Islet precursor cell (in vitro differentiated cells): ENCODE measurements at regions not wholly inside any gene's neighbourhood (a gene's known extent, or its start where the extent isn't known, plus 50 kb on each side); places are given as distances from the start of the nearest gene placed in this dataset.

Source experiments
- DNase-seq: peaks from one replicate; pipeline ENCODE4 v3.0.0-alpha.2; 2018

DNA sequence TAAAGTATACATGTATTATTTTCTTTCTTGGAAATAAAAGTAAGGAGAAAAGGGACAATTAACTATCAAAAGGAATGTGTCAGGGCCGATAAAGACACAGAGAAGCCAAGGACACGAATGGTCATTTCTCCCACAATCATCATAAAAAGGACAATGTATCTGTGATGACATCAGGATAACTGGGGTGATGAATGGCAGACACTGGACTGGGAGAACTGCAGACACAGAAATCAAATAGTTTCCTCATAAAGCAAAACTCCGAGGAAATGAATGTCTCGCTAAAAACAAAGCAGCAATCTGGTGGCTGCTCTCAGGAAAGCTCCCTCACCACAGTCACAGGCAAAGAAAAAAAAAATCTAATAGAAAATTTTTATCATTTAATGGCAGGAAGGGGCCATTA is 69.3 kb upstream of the NPY start:
- no peak for DNase-seq

DNA sequence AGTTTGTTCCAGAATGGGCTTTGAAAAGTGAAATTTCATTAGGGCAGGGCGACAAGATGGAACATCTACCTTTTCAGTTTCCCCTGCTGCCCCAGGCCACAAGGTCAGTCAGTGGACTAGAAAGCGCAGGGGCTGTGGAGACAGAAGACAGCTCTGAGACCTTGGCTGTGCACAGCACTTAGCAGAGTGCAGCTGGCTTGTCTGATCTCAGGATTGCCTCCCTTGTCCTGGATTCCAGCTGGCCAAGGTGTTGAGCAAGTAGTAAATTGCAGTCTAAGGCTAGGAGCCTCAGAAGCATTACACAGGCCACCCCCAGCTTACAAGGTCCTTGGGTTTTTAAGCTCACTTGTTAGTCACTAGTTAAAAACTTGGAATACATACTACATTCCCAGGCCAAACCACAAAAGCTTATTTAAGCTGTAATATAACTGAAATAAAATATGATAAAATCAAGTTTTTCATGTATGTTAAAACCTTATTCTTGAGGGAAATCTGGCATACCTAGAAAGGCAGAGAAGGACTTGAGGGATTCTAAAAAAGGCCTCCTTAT is 67.3 kb upstream of the NPY start:
- DNase-seq: peak; percentile 73

DNA sequence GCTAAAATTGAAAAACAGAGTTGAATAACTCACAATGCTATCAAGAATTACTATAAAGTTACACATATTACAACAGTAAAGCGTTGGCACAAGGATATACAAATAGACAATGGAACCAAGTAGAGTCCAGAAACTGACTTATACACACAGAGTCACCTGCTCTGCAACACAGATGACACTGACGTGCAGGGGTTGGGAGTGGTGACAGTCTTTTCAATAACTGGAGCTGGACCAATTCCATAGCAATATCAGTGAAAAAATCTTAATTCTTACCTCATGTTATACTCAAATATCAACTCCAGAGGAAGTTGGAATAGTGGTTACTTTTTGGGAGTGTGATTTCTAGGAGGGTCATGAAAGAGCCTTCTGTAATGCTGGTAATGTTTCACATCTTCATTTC is 62.5 kb upstream of the NPY start:
- DNase-seq: no peak

DNA sequence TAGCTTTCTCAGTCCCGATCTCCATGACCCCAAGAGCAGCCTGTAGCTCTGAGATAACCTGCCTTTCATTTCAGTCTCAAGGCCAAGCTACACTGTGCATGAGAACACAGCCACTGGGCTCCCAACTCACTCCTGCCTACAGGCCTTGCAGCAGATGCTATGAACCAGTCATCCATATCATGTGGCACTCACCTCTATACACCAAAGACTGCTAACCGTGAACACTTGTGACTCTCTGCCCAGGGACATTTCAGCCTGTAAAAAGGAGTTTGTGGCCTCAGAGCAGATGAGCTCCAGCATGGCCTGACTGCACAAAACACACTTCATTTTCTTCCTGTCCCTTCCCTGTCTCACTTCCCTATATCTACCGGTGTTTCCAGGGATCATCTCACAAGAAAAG is 56.9 kb upstream of the NPY start:
- no peak for DNase-seq

DNA sequence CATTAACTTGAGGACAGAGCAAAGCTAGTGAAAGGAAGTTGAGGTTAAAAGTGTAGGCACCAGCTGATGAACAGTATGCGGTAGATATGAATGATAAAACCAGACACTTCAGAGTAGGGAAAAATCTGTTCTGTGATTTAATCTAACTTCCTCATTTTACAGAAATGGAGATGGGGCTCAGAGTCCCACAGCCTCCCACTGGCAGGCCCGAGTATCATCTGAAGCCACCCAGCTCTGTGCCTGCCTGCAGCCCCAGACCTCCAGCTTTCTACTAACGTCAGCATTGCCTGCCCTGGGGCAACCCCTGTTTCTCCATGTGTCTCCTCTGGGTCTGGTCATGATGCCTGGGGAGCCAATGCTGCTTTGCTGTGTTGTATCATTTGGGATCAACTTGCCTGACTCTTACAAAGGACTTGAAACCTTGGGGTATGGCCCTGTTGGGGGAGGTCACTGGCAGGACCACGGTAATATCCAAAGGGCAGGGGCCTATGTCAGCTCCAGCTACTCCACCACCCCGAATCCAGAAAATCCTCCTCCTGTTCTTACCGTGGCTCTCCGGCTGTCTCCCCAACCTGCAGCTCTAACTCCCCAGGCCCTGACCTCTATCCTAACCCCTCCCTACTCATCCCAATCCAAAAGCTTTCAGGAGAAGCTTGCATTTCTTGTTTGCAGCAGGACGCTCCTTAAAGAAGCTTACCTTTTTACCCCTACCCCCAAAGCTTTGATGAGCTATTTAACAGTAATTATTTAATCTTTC is 56.2 kb upstream of the NPY start:
- DNase-seq: peak; percentile 63

DNA sequence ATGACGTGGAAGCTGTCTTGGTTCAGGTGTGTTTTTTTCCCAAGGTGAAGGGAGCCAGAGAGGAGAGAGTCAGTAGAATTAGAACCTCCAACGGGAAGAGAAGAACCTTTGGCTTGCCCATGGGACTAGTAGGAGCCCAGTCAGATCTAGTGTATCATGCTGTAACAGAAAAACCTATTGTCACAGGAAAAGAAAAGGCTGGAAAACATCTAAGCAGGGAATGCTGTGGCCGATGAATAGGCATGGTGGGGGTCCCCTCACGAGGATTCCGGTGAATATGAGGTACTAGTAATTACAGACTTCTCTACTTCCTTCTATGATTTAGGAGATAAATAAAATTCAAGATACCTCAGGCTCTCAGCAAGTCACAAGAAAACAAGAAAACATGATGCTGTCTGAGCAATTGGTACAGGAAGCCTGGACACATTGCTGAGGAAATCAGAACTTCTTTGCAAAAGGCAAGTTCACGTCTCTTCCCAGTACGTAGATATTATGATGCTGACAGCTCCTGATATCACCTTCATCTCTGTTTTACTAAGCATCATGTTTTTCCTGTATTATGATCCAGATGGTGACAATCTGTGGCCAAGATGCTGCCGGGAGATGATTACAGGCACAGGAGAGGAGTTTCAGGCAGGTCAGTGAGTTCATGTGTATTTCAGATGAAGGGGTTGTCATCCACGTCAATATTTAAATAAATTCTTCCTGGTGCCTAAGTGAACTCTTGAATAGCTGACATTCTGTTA is 54.3 kb upstream of the NPY start:
- DNase-seq: no peak

DNA sequence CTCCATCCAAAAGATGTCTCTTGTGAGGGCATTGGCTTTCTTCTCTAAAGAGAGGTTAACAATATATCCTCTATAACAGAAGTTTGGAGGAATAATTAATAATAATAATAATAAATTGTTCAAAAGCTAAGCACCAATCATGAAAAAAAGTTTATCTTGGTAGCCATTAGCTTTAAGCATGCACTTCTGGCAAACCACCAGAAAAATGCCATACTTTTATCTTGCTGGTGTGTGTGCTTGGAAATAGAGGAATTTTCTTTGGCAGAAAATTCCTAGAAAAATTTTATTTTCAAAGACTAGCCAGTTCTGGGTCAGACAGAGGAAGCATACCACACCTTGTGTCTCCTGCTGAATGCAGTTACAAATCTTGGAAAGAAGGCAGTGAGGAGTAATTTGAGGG is 52.5 kb upstream of the NPY start:
- no peak for DNase-seq

DNA sequence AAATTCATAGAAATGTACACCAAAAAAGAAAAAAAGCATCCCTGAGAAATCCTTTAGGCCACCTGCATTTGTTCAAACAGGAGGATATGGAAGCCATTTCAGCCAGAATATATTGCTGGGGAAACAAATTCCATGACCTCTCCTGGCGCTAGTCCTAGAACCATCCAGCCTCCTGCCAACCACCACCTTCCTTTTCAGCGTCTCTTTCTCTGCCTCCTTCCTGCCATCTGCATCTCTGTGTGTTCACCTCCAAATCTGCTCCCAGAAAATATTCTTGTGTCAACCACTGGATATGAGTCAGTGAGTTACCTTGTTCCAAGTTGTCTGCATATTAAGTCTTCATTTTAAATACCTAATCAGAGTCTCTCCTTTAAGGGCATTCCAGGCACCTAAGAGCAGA is 50.6 kb upstream of the NPY start:
- no peak for DNase-seq
